Activated CD4-positive, alpha-beta T cell treated with anti-CD3 and anti-CD28 coated beads, Interleukin-2, amount 10 ng/mL, durations not matched to agents 7 days and 5 days (primary cell): ENCODE measurements at regions not wholly inside any gene's neighbourhood (a gene's known extent, or its start where the extent isn't known, plus 50 kb on each side); places are given as distances from the start of the nearest gene placed in this dataset.

Source experiments
- CTCF ChIA-PET: fragments of 350-600 bp; sonication (Branson Sonifier 250); formaldehyde crosslinking; loops from one replicate; lab custom pipeline; 2021; ENCODE audit warnings: antibody characterized with exemption; lab: Charles Lee
- POLR2A ChIA-PET: fragments of 350-600 bp; sonication (Branson Sonifier 250); formaldehyde crosslinking; loops from one replicate; lab custom pipeline; 2021; ENCODE audit warnings: antibody characterized with exemption; lab: Charles Lee
- DNase-seq: peaks from one replicate; pipeline ENCODE4 v3.0.0-alpha.2; 2020
- H3K27ac Mint-ChIP-seq: one replicate; pipeline ENCODE4 v1.8.0; 2021; ENCODE audit warnings: mild to moderate bottlenecking, moderate library complexity, mixed read lengths
- H3K27me3 Mint-ChIP-seq: one replicate; pipeline ENCODE4 v1.8.0; 2021; ENCODE audit warnings: mixed read lengths
- H3K36me3 Mint-ChIP-seq: one replicate; pipeline ENCODE4 v1.8.0; 2021; ENCODE audit warnings: low read depth, mixed read lengths
- H3K4me1 Mint-ChIP-seq: one replicate; pipeline ENCODE4 v1.8.0; 2021; ENCODE audit warnings: mixed read lengths
- H3K4me3 Mint-ChIP-seq: one replicate; pipeline ENCODE4 v1.8.0; 2021; ENCODE audit warnings: mild to moderate bottlenecking, moderate library complexity, mixed read lengths
- H3K9me3 Mint-ChIP-seq: one replicate; pipeline ENCODE4 v1.8.0; 2021; ENCODE audit warnings: mixed read lengths

GRCh38 chrX:78437621-78438020, 110.2 kb upstream of the CYSLTR1 start:
- no peaks in the 10 kb centered on the region for H3K27me3 Mint-ChIP-seq
- no peak overlapping the region for H3K4me3 Mint-ChIP-seq
- ChIA-PET CTCF (no interaction called here), POLR2A (no interaction called here)
- H3K9me3 Mint-ChIP-seq, result peaks cover 2% of the 10 kb centered on the region
- H3K36me3 Mint-ChIP-seq, result no peaks in the 10 kb centered on the region
- H3K27ac Mint-ChIP-seq, result no peak overlapping the region
- DNase-seq, result no peak
- no peaks in the 10 kb centered on the region for H3K4me1 Mint-ChIP-seq

DNA sequence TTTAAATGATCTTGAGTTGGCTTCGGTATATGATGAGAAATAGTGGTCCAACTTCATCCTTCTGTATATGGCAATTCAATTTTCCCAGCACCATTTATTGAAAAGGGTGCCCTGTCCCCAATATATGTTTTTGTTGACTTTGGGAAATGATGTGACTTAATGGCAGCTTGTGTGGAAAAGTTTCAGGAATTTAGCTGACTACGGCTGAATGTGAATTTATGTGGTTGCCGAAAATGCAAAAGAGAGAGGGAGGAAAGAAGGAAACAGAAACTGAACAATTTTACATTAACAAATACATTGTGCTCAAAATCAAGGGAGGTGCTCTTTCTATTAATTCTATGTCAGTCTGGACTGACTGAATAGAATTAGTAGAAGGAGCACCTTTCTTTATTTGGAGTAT, 101.8 kb upstream of the CYSLTR1 start:
- H3K27ac Mint-ChIP-seq, result no peak overlapping the region
- no peaks in the 10 kb centered on the region for H3K27me3 Mint-ChIP-seq

DNA sequence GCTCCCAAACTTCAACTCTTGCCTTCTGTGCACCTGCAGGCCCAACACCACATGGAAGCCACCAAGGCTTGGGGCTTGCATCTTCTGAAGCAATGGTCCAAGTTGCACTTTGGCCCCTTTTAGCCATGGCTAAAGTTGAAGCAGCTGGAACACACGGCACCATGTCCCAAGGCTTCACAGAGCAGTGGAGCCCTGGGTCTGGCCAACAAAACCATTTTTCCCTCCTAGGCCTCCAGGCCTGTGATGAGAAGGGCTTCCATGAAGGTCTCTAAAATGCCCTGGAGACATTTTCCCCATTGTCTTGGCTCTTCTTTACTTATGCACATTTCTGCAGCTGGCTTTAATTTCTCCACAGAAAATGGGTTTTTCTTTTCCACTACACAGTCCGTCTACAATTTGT, 61.3 kb upstream of the CYSLTR1 start:
- no peak overlapping the region for H3K4me3 Mint-ChIP-seq
- peaks cover 6% of the 10 kb centered on the region for H3K36me3 Mint-ChIP-seq
- no peak for DNase-seq
- ChIA-PET POLR2A (no interaction called here), CTCF (no interaction called here)
- no peaks in the 10 kb centered on the region for H3K27me3 Mint-ChIP-seq
- H3K27ac Mint-ChIP-seq, result no peak overlapping the region
- no peaks in the 10 kb centered on the region for H3K4me1 Mint-ChIP-seq
- H3K9me3 Mint-ChIP-seq, result peaks cover 18% of the 10 kb centered on the region

More for the DNA sequence above, 101.8 kb upstream of the CYSLTR1 start:
- no peaks in the 10 kb centered on the region for H3K36me3 Mint-ChIP-seq
- DNase-seq, result no peak
- POLR2A ChIA-PET, result no interaction called here
- peaks cover 3% of the 10 kb centered on the region for H3K9me3 Mint-ChIP-seq
- no peak overlapping the region for H3K4me3 Mint-ChIP-seq
- H3K4me1 Mint-ChIP-seq, result peaks cover 3% of the 10 kb centered on the region
- CTCF ChIA-PET, result no interaction called here

DNA sequence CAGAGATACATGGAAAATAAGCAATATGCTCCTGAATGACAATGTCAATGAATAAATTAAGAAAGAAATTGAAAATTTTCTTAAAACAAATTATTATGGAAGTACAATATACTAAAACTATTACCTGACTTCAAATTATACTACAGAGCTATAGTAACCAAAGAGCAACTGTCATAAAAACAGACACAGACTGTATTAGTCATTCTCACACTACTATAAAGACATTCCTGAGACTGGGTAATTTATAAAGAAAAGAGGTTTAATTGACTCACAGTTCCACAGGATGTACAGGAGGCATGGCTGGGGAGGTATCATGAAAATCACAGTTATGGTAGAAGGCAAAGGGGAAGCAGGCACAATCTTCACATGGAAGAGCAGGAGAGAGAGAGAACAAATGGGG, 60.0 kb upstream of the CYSLTR1 start:
- Mint-ChIP-seq H3K9me3 (peaks cover 17% of the 10 kb centered on the region), H3K27ac (no peak overlapping the region), H3K36me3 (peaks cover 6% of the 10 kb centered on the region), H3K27me3 (no peaks in the 10 kb centered on the region), H3K4me3 (no peak overlapping the region), H3K4me1 (no peaks in the 10 kb centered on the region)
- DNase-seq, result no peak
- ChIA-PET POLR2A (no interaction called here), CTCF (no interaction called here)

DNA sequence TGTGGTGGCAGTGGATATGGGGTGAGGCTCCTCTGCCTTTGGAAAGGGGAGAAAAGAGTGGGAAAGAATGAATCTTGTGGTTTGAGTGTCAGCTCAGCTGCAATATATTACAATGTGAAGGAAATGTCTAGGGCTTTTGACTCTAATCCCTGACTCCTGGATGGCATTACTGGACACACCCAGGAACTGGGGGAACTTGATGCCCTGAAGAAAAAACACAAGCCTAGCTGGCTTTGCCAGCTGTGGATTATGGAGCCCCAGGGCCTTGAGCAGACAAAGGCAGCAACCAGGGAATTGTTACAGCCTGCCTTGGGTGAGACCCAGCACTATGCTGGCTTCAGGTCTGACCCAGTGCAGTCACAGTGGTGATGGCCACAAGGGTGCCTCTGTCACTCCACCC, 57.1 kb upstream of the CYSLTR1 start:
- H3K27ac Mint-ChIP-seq, result no peak overlapping the region
- no peaks in the 10 kb centered on the region for H3K27me3 Mint-ChIP-seq
- POLR2A ChIA-PET, result no interaction called here
- CTCF ChIA-PET, result no interaction called here
- no peak overlapping the region for H3K4me3 Mint-ChIP-seq
- H3K9me3 Mint-ChIP-seq, result peaks cover 20% of the 10 kb centered on the region
- H3K4me1 Mint-ChIP-seq, result no peaks in the 10 kb centered on the region
- H3K36me3 Mint-ChIP-seq, result peaks cover 9% of the 10 kb centered on the region
- no peak for DNase-seq

- ChIA-PET POLR2A (no interaction called here), CTCF (no interaction called here)
- peaks cover 13% of the 10 kb centered on the region for H3K9me3 Mint-ChIP-seq
- H3K4me3 Mint-ChIP-seq, result no peak overlapping the region
- DNase-seq, result no peak
- peaks cover 5% of the 10 kb centered on the region for H3K36me3 Mint-ChIP-seq
- H3K4me1 Mint-ChIP-seq, result peaks cover 5% of the 10 kb centered on the region
- H3K27me3 Mint-ChIP-seq, result no peaks in the 10 kb centered on the region
- H3K27ac Mint-ChIP-seq, result no peak overlapping the region
Measured at GRCh38 chrX:78383594-78383993, 56.2 kb upstream of the CYSLTR1 start.

- ChIA-PET POLR2A (interaction anchor here (0.8 kb wide), 1 partner anchor 239 kb away, joined by 4 read pairs; the partner anchor contains the start of gene TAF9B), CTCF (interaction anchor here (1.0 kb wide), 1 partner anchor 30 kb away, joined by 3 read pairs; no protein-coding TSS in a partner anchor)
- peaks cover 3% of the 10 kb centered on the region for H3K36me3 Mint-ChIP-seq
- H3K4me3 Mint-ChIP-seq, result no peak overlapping the region
- no peak for DNase-seq
- H3K27me3 Mint-ChIP-seq, result no peaks in the 10 kb centered on the region
- H3K4me1 Mint-ChIP-seq, result peaks cover 15% of the 10 kb centered on the region
- no peak overlapping the region for H3K27ac Mint-ChIP-seq
- peaks cover 8% of the 10 kb centered on the region for H3K9me3 Mint-ChIP-seq
Measured at GRCh38 chrX:78378476-78379115, 51.2 kb upstream of the CYSLTR1 start.
